Sigmoid colon (tissue), 6 donors: ENCODE measurements at regions not wholly inside any gene's neighbourhood (a gene's known extent, or its start where the extent isn't known, plus 50 kb on each side); places are given as distances from the start of the nearest gene placed in this dataset.

Source experiments
- DNase-seq: peaks from one replicate; pipeline ENCODE4 v3.0.0-alpha.2; 2019
- H3K27ac ChIP-seq, 4 donors: fragments of 200-600 bp; sonication (generic); one replicate each; pipeline ENCODE4 v1.5.1; 2016 to 2019; ENCODE audit warnings: mild to moderate bottlenecking in 1 of 4
- H3K27me3 ChIP-seq, 3 donors: fragments of 200-600 bp; sonication (generic); one replicate each; pipeline ENCODE4 v1.5.1; 2019; ENCODE audit warnings: mild to moderate bottlenecking in 1 of 3
- H3K36me3 ChIP-seq, 4 donors: fragments of 200-600 bp; sonication (generic); one replicate each; pipeline ENCODE4 v1.5.1; 2016 to 2019
- H3K4me1 ChIP-seq, 4 donors: fragments of 200-600 bp; sonication (generic); one replicate each; pipeline ENCODE4 v1.5.1; 2017 to 2019
- H3K4me3 ChIP-seq, 4 donors: fragments of 200-600 bp; sonication (generic); one replicate each; pipeline ENCODE4 v1.5.1; 2017 to 2019; ENCODE audit warnings: mild to moderate bottlenecking in 2 of 4, moderate library complexity in 1 of 4
- H3K9me3 ChIP-seq, 4 donors: fragments of 200-600 bp in 3 of 4; sonication (generic) in 3 of 4; one replicate each; pipeline versions ENCODE4 v1.5.1 to v1.6.1; 2013 to 2019
- CTCF ChIP-seq, 4 experiments: fragments of 450-650 bp in 3 of 4; fragments of 200-600 bp in 1 of 4; IDR thresholded peaks; one replicate each; pipeline ENCODE4 v1.5.1; 2016 to 2019; ENCODE audit warnings: antibody characterized with exemption in 4 of 4, mild to moderate bottlenecking in 3 of 4, moderate library complexity in 2 of 4
- EP300 ChIP-seq, 4 donors: sonication (generic); formaldehyde crosslinking; IDR thresholded peaks; one replicate each; pipeline ENCODE4 v1.6.1; 2017; ENCODE audit warnings: antibody characterized with exemption in 4 of 4
- POLR2A ChIP-seq, 2 donors: fragments of 450-650 bp; IDR thresholded peaks; one replicate each; pipeline ENCODE4 v1.6.1; 2016; ENCODE audit warnings: antibody characterized with exemption in 2 of 2, mild to moderate bottlenecking in 2 of 2, moderate library complexity in 2 of 2
- POLR2AphosphoS5 ChIP-seq, 4 donors: sonication (generic); formaldehyde crosslinking; IDR thresholded peaks; one replicate each; pipeline ENCODE4 v1.6.1; 2017; ENCODE audit warnings: antibody characterized with exemption in 4 of 4
- WGBS, 2 donors: extraction: QIAGEN DNeasy Blood & Tissue Kit; methylation state at CpG; one replicate each; pipeline ENCODE4 v1.1.7; 2013; 5-methylcytosine and 5-hydroxymethylcytosine counted together
- intact Hi-C: fragments of 100-400 bp; cut with DNase I; formaldehyde crosslinking; loops from one replicate; pipeline ENCODE4 v1.15.1; 2023
- donor health status: healthy with polysubstance abuse.
- donor health status: healthy.

- intact Hi-C loops: no loop called here
- TF ChIP-seq CTCF (IDR thresholded peaks at IDR 0.05): no peak
- peaks cover 0 to 17% (median 16%) of the 10 kb centered on the region in 4 donors for H3K4me1 ChIP-seq
- DNase-seq: no peak
- H3K27me3 ChIP-seq: no peaks in the 10 kb centered on the region
- no peak overlapping the region for H3K4me3 ChIP-seq
- H3K36me3 ChIP-seq: no peaks in the 10 kb centered on the region
- no peak overlapping the region for H3K27ac ChIP-seq
- 91 to 95% methylated on average over 1 of the region's 1 CpG for WGBS, 2 donors
- peaks cover 0 to 3% (median 0%) of the 10 kb centered on the region in 4 donors for H3K9me3 ChIP-seq
Observed at GRCh38 chr7:41837916-41838315, 135.0 kb upstream of the INHBA start.

- Histone ChIP-seq H3K9me3 (peaks cover 0 to 3% (median under 1%) of the 10 kb centered on the region in 4 donors), H3K4me1 (peaks cover 0 to 17% (median 16%) of the 10 kb centered on the region in 4 donors), H3K27me3 (no peaks in the 10 kb centered on the region), H3K36me3 (no peaks in the 10 kb centered on the region), H3K4me3 (no peak overlapping the region), H3K27ac (peak overlapping the region; percentile 45 to 82 (median 70))
- TF ChIP-seq CTCF (IDR thresholded peaks at IDR 0.05): no peak
- no peak for TF ChIP-seq EP300 (IDR thresholded peaks at IDR 0.05)
- TF ChIP-seq POLR2A (IDR thresholded peaks at IDR 0.05): no peak
- no peak for TF ChIP-seq POLR2AphosphoS5 (IDR thresholded peaks at IDR 0.05)
- intact Hi-C loops: no loop called here
- 82 to 84% methylated on average over 4 of the region's 4 CpGs for WGBS, 2 donors
- no peak for DNase-seq
Observed at GRCh38 chr7:41835976-41836530, 133.2 kb upstream of the INHBA start.

GRCh38 chr7:41834805-41835694 is 132.2 kb upstream of the INHBA start:
- peak overlapping the region in 1 of 4 donors; percentile 24 for H3K4me3 ChIP-seq

GRCh38 chr7:41832941-41833340 is 130.1 kb upstream of the INHBA start:
- Histone ChIP-seq H3K4me1 (peaks cover 0 to 17% (median 16%) of the 10 kb centered on the region in 4 donors), H3K27ac (no peak overlapping the region), H3K36me3 (no peaks in the 10 kb centered on the region), H3K9me3 (peaks cover 0 to 2% (median 0%) of the 10 kb centered on the region in 4 donors), H3K4me3 (no peak overlapping the region), H3K27me3 (no peaks in the 10 kb centered on the region)
- intact Hi-C loops: no loop called here
- WGBS, 2 donors: 62 to 75% methylated on average over 4 of the region's 4 CpGs
- DNase-seq: no peak
- TF ChIP-seq CTCF (IDR thresholded peaks at IDR 0.05) (no peak), EP300 (IDR thresholded peaks at IDR 0.05) (no peak), POLR2A (IDR thresholded peaks at IDR 0.05) (no peak), POLR2AphosphoS5 (IDR thresholded peaks at IDR 0.05) (no peak)

More at GRCh38 chr7:41834805-41835694, 132.2 kb upstream of the INHBA start:
- no peaks in the 10 kb centered on the region for H3K36me3 ChIP-seq
- DNase-seq: no peak
- 69 to 78% methylated on average over 8 of the region's 8 CpGs for WGBS, 2 donors
- H3K27me3 ChIP-seq: no peaks in the 10 kb centered on the region
- H3K9me3 ChIP-seq: peaks cover 0 to 2% (median 0%) of the 10 kb centered on the region in 4 donors
- intact Hi-C loops: no loop called here
- peak overlapping the region; percentile 45 to 82 (median 70) for H3K27ac ChIP-seq
- TF ChIP-seq EP300 (IDR thresholded peaks at IDR 0.05) (no peak), POLR2A (IDR thresholded peaks at IDR 0.05) (no peak), CTCF (IDR thresholded peaks at IDR 0.05) (no peak), POLR2AphosphoS5 (IDR thresholded peaks at IDR 0.05) (peak; percentile 6 to 49 (median 38))
- peaks cover 0 to 17% (median 16%) of the 10 kb centered on the region in 4 donors for H3K4me1 ChIP-seq
